Parathyroid adenoma (tissue), 2 donors: ENCODE measurements at regions not wholly inside any gene's neighbourhood (a gene's known extent, or its start where the extent isn't known, plus 50 kb on each side); places are given as distances from the start of the nearest gene placed in this dataset.
"Not testable (repeated sequence)": the region's sequence is repeated elsewhere in the genome, so short reads cannot be mapped to it uniquely, and the experiment has no call there.

Experiments
- H2AFZ ChIP-seq: fragments of 300-600 bp; sonication (generic); one replicate; pipeline ENCODE4 v1.7.0; 2017; ENCODE audit warnings: antibody characterized with exemption, mild to moderate bottlenecking
- H3K27ac ChIP-seq: fragments of 300-600 bp; sonication (generic); one replicate; pipeline ENCODE4 v1.7.0; 2017
- H3K27me3 ChIP-seq: fragments of 300-600 bp; sonication (generic); one replicate; pipeline ENCODE4 v1.7.0; 2017; ENCODE audit warnings: low read length; ENCODE audit not compliant: control insufficient read depth, insufficient read depth
- H3K36me3 ChIP-seq: fragments of 300-600 bp; sonication (generic); one replicate; pipeline ENCODE4 v1.7.0; 2017; ENCODE audit warnings: low read length; ENCODE audit not compliant: control insufficient read depth, insufficient read depth
- H3K4me1 ChIP-seq: fragments of 300-600 bp; sonication (generic); one replicate; pipeline ENCODE4 v1.7.0; 2017; ENCODE audit warnings: control low read depth
- H3K4me2 ChIP-seq: fragments of 300-600 bp; sonication (generic); one replicate; pipeline ENCODE4 v1.7.0; 2017; ENCODE audit warnings: low read length
- H3K4me3 ChIP-seq: fragments of 300-600 bp; sonication (generic); one replicate; pipeline ENCODE4 v1.7.0; 2017; ENCODE audit warnings: low read depth, low read length
- H3K79me2 ChIP-seq: fragments of 300-600 bp; sonication (generic); one replicate; pipeline ENCODE4 v1.7.0; 2017; ENCODE audit warnings: control low read depth
- H3K9ac ChIP-seq: fragments of 300-600 bp; sonication (generic); one replicate; pipeline ENCODE4 v1.7.0; 2017; ENCODE audit warnings: mild to moderate bottlenecking
- H3K9me3 ChIP-seq: fragments of 300-600 bp; sonication (generic); one replicate; pipeline ENCODE4 v1.7.0; 2017; ENCODE audit warnings: low read length; ENCODE audit not compliant: control insufficient read depth
- CTCF ChIP-seq: fragments of 300-600 bp; sonication (generic); IDR thresholded peaks from one replicate; pipeline ENCODE4 v1.7.0; 2017; ENCODE audit warnings: antibody characterized with exemption, mild to moderate bottlenecking
- donor health status: primary hyperparathyroidism.

GRCh38 chr21:35982717-35983116 is 77.6 kb downstream of the SETD4 start:
- Histone ChIP-seq H3K4me1 (no peaks in the 10 kb centered on the region), H3K79me2 (no peaks in the 10 kb centered on the region), H3K27ac (no peak overlapping the region), H3K36me3 (no peaks in the 10 kb centered on the region), H3K9ac (no peak overlapping the region), H3K27me3 (no peaks in the 10 kb centered on the region), H2AFZ (no peak overlapping the region), H3K9me3 (no peaks in the 10 kb centered on the region), H3K4me3 (no peak overlapping the region), H3K4me2 (no peak overlapping the region)
- no peak for TF ChIP-seq CTCF

- Histone ChIP-seq H3K79me2 (no peaks in the 10 kb centered on the region), H2AFZ (no peak overlapping the region), H3K9me3 (no peaks in the 10 kb centered on the region), H3K4me1 (no peaks in the 10 kb centered on the region), H3K27me3 (no peaks in the 10 kb centered on the region), H3K4me3 (no peak overlapping the region), H3K9ac (no peak overlapping the region), H3K4me2 (no peak overlapping the region), H3K36me3 (no peaks in the 10 kb centered on the region), H3K27ac (no peak overlapping the region)
- TF ChIP-seq CTCF: no peak
These were observed 78.7 kb downstream of the SETD4 start for GRCh38 chr21:35981514-35982070.

- H3K4me3 ChIP-seq: no peak overlapping the region
These were observed 79.5 kb downstream of the SETD4 start for GRCh38 chr21:35980821-35981220.

GRCh38 chr21:35977860-35978259 is 82.5 kb downstream of the SETD4 start:
- H3K9ac ChIP-seq, H3K79me2 ChIP-seq, H3K4me2 ChIP-seq, H3K36me3 ChIP-seq, H3K9me3 ChIP-seq, H3K4me1 ChIP-seq, H3K27ac ChIP-seq, H3K27me3 ChIP-seq, H3K4me3 ChIP-seq, H2AFZ ChIP-seq: not testable (repeated sequence)

More at GRCh38 chr21:35980821-35981220, 79.5 kb downstream of the SETD4 start:
- Histone ChIP-seq H3K9ac (no peak overlapping the region), H3K27ac (no peak overlapping the region), H2AFZ (no peak overlapping the region), H3K4me1 (no peaks in the 10 kb centered on the region), H3K4me2 (no peak overlapping the region), H3K27me3 (no peaks in the 10 kb centered on the region), H3K9me3 (no peaks in the 10 kb centered on the region), H3K79me2 (no peaks in the 10 kb centered on the region), H3K36me3 (no peaks in the 10 kb centered on the region)
- TF ChIP-seq CTCF: no peak

GRCh38 chr21:35976929-35977328 is 83.4 kb downstream of the SETD4 start:
- no peaks in the 10 kb centered on the region for H3K79me2 ChIP-seq
- H3K9ac ChIP-seq: no peak overlapping the region
- H3K27ac ChIP-seq: no peak overlapping the region
- H3K4me3 ChIP-seq: no peak overlapping the region
- no peaks in the 10 kb centered on the region for H3K9me3 ChIP-seq
- no peak overlapping the region for H2AFZ ChIP-seq
- H3K4me1 ChIP-seq: no peaks in the 10 kb centered on the region
- H3K4me2 ChIP-seq: no peak overlapping the region
- TF ChIP-seq CTCF: no peak
- H3K36me3 ChIP-seq: no peaks in the 10 kb centered on the region
- no peaks in the 10 kb centered on the region for H3K27me3 ChIP-seq
